ENCODE measurements at regions not wholly inside any gene's neighbourhood (a gene's known extent, or its start where the extent isn't known, plus 50 kb on each side); places are given as distances from the start of the nearest gene placed in this dataset. TPM values are rescaled to one million over a fixed set of nuclear protein-coding genes. Genes with fewer than 3 reads are reported as not detected.
"Not testable (repeated sequence)": the region's sequence is repeated elsewhere in the genome, so short reads cannot be mapped to it uniquely, and the experiment has no call there.

GRCh38 chr7:76684737-76685136 lies 57.7 kb upstream of the POMZP3 start:
- H3K9me3 ChIP-seq (ENCODE audit: control insufficient read depth in 4 of 4, low read length in 3 of 4); H3K4me3 ChIP-seq (ENCODE audit: low read depth in 1 of 3, low read length in 3 of 3); H3K36me3 ChIP-seq (ENCODE audit: control insufficient read depth in 4 of 4, insufficient read depth in 3 of 4, low read depth in 1 of 4, low read length in 3 of 4); H3K27me3 ChIP-seq (ENCODE audit: control insufficient read depth in 4 of 4, insufficient read depth in 4 of 4, low read length in 3 of 4); H3K27ac ChIP-seq (ENCODE audit: low read depth in 1 of 2, low read length in 2 of 2); H3K4me1 ChIP-seq (ENCODE audit: control insufficient read depth in 4 of 4, insufficient read depth in 4 of 4, low read length in 3 of 4); H3K9ac ChIP-seq (ENCODE audit: low read depth in 1 of 2, low read length in 2 of 2); DNase-seq (ENCODE audit: low spot score): not testable (repeated sequence)
- 91% methylated on average over 1 of the region's 1 CpG for WGBS

- 87% methylated on average over 1 of the region's 1 CpG for WGBS
- H3K9me3 ChIP-seq (ENCODE audit: control insufficient read depth in 4 of 4, low read length in 3 of 4); H3K27me3 ChIP-seq (ENCODE audit: control insufficient read depth in 4 of 4, insufficient read depth in 4 of 4, low read length in 3 of 4): not testable (repeated sequence)
Measured at GRCh38 chr7:76683631-76684030, 56.6 kb upstream of the POMZP3 start.

GRCh38 chr7:76681810-76682209 lies 54.7 kb upstream of the POMZP3 start:
- not testable (repeated sequence) for H3K9ac ChIP-seq (ENCODE audit: low read depth in 1 of 2, low read length in 2 of 2); H3K4me3 ChIP-seq (ENCODE audit: low read depth in 1 of 3, low read length in 3 of 3); H3K9me3 ChIP-seq (ENCODE audit: control insufficient read depth in 4 of 4, low read length in 3 of 4); H3K4me1 ChIP-seq (ENCODE audit: control insufficient read depth in 4 of 4, insufficient read depth in 4 of 4, low read length in 3 of 4); H3K36me3 ChIP-seq (ENCODE audit: control insufficient read depth in 4 of 4, insufficient read depth in 3 of 4, low read depth in 1 of 4, low read length in 3 of 4); H3K27me3 ChIP-seq (ENCODE audit: control insufficient read depth in 4 of 4, insufficient read depth in 4 of 4, low read length in 3 of 4); DNase-seq (ENCODE audit: low spot score); H3K27ac ChIP-seq (ENCODE audit: low read depth in 1 of 2, low read length in 2 of 2)
- WGBS, result 29% methylated on average over 2 of the region's 2 CpGs

More at GRCh38 chr7:76683631-76684030, 56.6 kb upstream of the POMZP3 start:
- H3K4me1 ChIP-seq (ENCODE audit: control insufficient read depth in 4 of 4, insufficient read depth in 4 of 4, low read length in 3 of 4); H3K27ac ChIP-seq (ENCODE audit: low read depth in 1 of 2, low read length in 2 of 2); DNase-seq (ENCODE audit: low spot score); H3K36me3 ChIP-seq (ENCODE audit: control insufficient read depth in 4 of 4, insufficient read depth in 3 of 4, low read depth in 1 of 4, low read length in 3 of 4); H3K9ac ChIP-seq (ENCODE audit: low read depth in 1 of 2, low read length in 2 of 2); H3K4me3 ChIP-seq (ENCODE audit: low read depth in 1 of 3, low read length in 3 of 3): not testable (repeated sequence)

- H3K27me3 ChIP-seq (ENCODE audit: control insufficient read depth in 4 of 4, insufficient read depth in 4 of 4, low read length in 3 of 4); DNase-seq (ENCODE audit: low spot score); H3K4me3 ChIP-seq (ENCODE audit: low read depth in 1 of 3, low read length in 3 of 3); H3K9ac ChIP-seq (ENCODE audit: low read depth in 1 of 2, low read length in 2 of 2); H3K4me1 ChIP-seq (ENCODE audit: control insufficient read depth in 4 of 4, insufficient read depth in 4 of 4, low read length in 3 of 4); H3K9me3 ChIP-seq (ENCODE audit: control insufficient read depth in 4 of 4, low read length in 3 of 4); H3K36me3 ChIP-seq (ENCODE audit: control insufficient read depth in 4 of 4, insufficient read depth in 3 of 4, low read depth in 1 of 4, low read length in 3 of 4); H3K27ac ChIP-seq (ENCODE audit: low read depth in 1 of 2, low read length in 2 of 2): not testable (repeated sequence)
- WGBS, result 36% methylated on average over 2 of the region's 2 CpGs
- TF ChIP-seq FOXA2 (IDR thresholded peaks at IDR 0.05) (peak; percentile 12), HNF4A (conservative IDR thresholded peaks at IDR 0.05) (peak; percentile 21 to 30), RXRA (IDR thresholded peaks at IDR 0.05) (peak; percentile 40 to 43), NR2F2 (IDR thresholded peaks at IDR 0.05) (peak; percentile 20)
Measured at GRCh38 chr7:76679174-76679573, 52.1 kb upstream of the POMZP3 start.

- not testable (repeated sequence) for DNase-seq (ENCODE audit: low spot score); H3K9ac ChIP-seq (ENCODE audit: low read depth in 1 of 2, low read length in 2 of 2); H3K27ac ChIP-seq (ENCODE audit: low read depth in 1 of 2, low read length in 2 of 2); H3K9me3 ChIP-seq (ENCODE audit: control insufficient read depth in 4 of 4, low read length in 3 of 4); H3K4me3 ChIP-seq (ENCODE audit: low read depth in 1 of 3, low read length in 3 of 3); H3K4me1 ChIP-seq (ENCODE audit: control insufficient read depth in 4 of 4, insufficient read depth in 4 of 4, low read length in 3 of 4); H3K27me3 ChIP-seq (ENCODE audit: control insufficient read depth in 4 of 4, insufficient read depth in 4 of 4, low read length in 3 of 4); H3K36me3 ChIP-seq (ENCODE audit: control insufficient read depth in 4 of 4, insufficient read depth in 3 of 4, low read depth in 1 of 4, low read length in 3 of 4)
- 67% methylated on average over 4 of the region's 4 CpGs for WGBS
Measured at GRCh38 chr7:76678500-76678899, 51.4 kb upstream of the POMZP3 start.

GRCh38 chr7:76676890-76677289 lies 49.8 kb upstream of the POMZP3 start:
- H3K9me3 ChIP-seq (ENCODE audit: control insufficient read depth in 4 of 4, low read length in 3 of 4); H3K4me1 ChIP-seq (ENCODE audit: control insufficient read depth in 4 of 4, insufficient read depth in 4 of 4, low read length in 3 of 4); H3K9ac ChIP-seq (ENCODE audit: low read depth in 1 of 2, low read length in 2 of 2); H3K4me3 ChIP-seq (ENCODE audit: low read depth in 1 of 3, low read length in 3 of 3); H3K27ac ChIP-seq (ENCODE audit: low read depth in 1 of 2, low read length in 2 of 2); DNase-seq (ENCODE audit: low spot score); H3K27me3 ChIP-seq (ENCODE audit: control insufficient read depth in 4 of 4, insufficient read depth in 4 of 4, low read length in 3 of 4); H3K36me3 ChIP-seq (ENCODE audit: control insufficient read depth in 4 of 4, insufficient read depth in 3 of 4, low read depth in 1 of 4, low read length in 3 of 4): not testable (repeated sequence)
- 79% methylated on average over 1 of the region's 1 CpG for WGBS

Small RNA genes lying in the stretch of these regions (small RNA-seq; reads per million reads assigned to genes)
- not detected for gene AC114737.2
